ENCODE measurements at regions not wholly inside any gene's neighbourhood (a gene's known extent, or its start where the extent isn't known, plus 50 kb on each side); places are given as distances from the start of the nearest gene placed in this dataset.

DNA sequence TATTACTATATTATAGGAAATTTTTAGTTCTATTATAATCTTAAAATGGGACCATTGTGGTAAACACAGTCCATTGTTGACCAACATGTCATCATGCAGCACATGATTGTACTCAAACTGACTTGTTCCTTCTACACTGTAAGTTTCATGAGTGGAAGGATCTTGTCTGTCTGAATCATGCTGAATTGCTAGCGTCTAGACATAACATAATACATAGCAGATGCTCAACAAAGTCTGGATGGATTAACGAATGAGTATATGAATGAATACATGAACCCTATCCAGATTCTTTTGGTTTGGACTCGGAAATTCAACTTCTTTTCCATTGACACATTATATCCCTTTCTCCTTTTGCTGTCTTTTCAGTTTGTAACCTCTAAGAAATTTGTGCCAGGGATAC, 429.2 kb upstream of the SGCD start:
- TF ChIP-seq, protein P1, sequence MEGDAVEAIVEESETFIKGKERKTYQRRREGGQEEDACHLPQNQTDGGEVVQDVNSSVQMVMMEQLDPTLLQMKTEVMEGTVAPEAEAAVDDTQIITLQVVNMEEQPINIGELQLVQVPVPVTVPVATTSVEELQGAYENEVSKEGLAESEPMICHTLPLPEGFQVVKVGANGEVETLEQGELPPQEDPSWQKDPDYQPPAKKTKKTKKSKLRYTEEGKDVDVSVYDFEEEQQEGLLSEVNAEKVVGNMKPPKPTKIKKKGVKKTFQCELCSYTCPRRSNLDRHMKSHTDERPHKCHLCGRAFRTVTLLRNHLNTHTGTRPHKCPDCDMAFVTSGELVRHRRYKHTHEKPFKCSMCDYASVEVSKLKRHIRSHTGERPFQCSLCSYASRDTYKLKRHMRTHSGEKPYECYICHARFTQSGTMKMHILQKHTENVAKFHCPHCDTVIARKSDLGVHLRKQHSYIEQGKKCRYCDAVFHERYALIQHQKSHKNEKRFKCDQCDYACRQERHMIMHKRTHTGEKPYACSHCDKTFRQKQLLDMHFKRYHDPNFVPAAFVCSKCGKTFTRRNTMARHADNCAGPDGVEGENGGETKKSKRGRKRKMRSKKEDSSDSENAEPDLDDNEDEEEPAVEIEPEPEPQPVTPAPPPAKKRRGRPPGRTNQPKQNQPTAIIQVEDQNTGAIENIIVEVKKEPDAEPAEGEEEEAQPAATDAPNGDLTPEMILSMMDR (conservative IDR thresholded peaks at IDR 0.05; ENCODE audit: low read depth, low read length) = no peak

DNA sequence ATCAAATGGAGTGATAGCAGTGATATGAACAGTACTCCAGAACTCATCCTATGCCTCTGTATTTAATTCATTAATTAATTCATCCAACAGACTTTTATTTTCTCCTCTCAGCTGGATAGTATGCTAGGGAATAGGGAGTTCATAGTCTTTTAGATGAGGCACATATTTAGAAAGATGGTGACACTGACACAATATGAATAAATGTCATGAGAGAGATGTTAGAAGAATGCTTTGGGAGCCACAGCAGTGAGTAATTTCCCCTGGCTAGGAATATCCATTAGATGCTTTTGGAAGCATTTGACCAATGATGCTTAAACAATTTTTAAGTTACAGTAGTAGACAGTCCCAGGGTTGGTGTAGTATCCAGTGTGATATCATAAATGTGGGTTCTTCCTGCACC, 428.7 kb upstream of the SGCD start:
- DNase-seq (ENCODE audit: low read depth) = no peak
- H3K4me3 ChIP-seq (ENCODE audit: low read length) = no peak overlapping the region
- TF ChIP-seq, protein P1 (conservative IDR thresholded peaks at IDR 0.05; ENCODE audit: low read depth, low read length) = no peak

More for the DNA sequence above, 429.2 kb upstream of the SGCD start:
- no peak for DNase-seq (ENCODE audit: low read depth)
- no peak overlapping the region for H3K4me3 ChIP-seq (ENCODE audit: low read length)

DNA sequence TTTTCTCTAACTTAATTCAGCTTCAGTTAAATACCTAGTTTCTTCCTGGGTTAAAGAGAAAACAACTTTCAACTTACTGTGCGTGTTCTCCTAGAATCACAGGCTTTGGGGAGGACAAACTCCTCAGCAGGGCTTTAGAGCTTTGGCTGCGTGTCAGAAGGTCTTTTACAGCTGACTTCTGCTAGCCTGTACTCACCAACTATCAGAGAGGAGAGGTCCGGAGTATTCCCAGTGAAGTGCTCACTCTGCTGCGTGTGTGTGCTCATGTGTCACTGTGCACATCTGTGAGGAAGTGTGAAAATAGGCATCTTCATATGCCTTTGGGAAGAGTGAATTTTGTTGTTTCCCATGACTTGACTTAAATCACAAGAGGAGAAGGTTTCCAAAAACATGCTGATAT, 423.2 kb upstream of the SGCD start:
- H3K4me3 ChIP-seq (ENCODE audit: low read length) = no peak overlapping the region
- TF ChIP-seq, protein P1 (conservative IDR thresholded peaks at IDR 0.05; ENCODE audit: low read depth, low read length) = no peak
- DNase-seq (ENCODE audit: low read depth) = no peak

DNA sequence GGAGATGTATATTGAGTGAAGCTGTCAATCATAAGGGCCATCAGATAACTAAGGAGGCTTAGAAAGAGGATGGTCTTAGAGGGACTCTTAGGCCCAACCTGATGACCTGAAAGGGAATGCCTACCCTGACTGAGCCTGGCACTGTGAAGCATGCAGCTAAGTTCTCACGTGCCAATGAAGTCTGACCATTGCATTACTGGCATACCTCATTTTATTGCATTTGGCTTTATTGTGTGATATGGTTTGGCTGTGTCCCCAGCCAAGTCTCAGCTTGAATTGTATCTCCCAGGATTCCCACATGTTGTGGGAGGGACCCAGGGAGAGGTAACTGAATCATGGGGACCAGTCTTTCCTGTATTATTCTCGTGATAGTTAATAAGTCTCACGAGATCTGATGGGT, 421.6 kb upstream of the SGCD start:
- H3K4me3 ChIP-seq (ENCODE audit: low read length) = no peak overlapping the region
- TF ChIP-seq, protein P1 (conservative IDR thresholded peaks at IDR 0.05; ENCODE audit: low read depth, low read length) = no peak
- no peak for DNase-seq (ENCODE audit: low read depth)

DNA sequence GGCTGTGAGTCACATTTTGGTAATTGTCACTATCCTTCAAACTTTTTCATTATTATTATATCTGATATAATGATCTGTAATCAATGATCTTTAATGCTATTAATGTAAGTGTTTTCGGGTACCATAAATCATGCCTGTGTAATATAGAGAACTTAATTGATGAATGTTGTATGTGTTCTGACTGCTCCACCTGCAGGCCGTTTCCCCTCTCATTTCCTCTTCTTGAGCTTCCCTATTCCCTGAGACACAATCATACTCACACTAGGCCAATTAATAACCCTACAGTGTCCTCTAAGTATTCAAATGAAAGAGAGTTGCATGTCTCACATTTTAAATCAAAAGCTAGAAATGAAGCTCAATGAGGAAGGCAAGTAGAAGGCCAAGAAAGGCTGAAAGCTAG, 420.9 kb upstream of the SGCD start:
- TF ChIP-seq, protein P1 (conservative IDR thresholded peaks at IDR 0.05; ENCODE audit: low read depth, low read length) = no peak
- no peak for DNase-seq (ENCODE audit: low read depth)

DNA sequence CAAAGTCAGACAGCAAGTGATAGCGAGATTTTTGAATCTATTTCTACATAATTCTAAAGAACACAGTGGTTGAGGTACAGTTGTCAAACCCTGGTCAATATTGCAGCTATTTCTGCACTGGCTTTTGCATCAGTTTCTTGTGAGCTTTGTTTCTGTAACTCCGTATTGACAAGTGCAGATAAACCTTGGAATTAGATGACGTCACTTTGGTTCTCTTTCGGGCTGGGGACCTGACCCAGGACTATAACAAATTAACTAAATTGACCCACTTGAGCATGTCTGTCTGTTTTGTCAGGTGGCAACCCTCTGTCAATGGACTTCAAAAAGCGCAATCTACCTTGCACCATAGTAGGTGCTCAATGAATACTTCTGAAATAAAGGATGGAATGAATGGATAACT, 418.4 kb upstream of the SGCD start:
- H3K4me3 ChIP-seq (ENCODE audit: low read length) = no peak overlapping the region
- TF ChIP-seq, protein P1 (conservative IDR thresholded peaks at IDR 0.05; ENCODE audit: low read depth, low read length) = no peak
- no peak for DNase-seq (ENCODE audit: low read depth)

More for the DNA sequence above, 420.9 kb upstream of the SGCD start:
- H3K4me3 ChIP-seq (ENCODE audit: low read length) = no peak overlapping the region

DNA sequence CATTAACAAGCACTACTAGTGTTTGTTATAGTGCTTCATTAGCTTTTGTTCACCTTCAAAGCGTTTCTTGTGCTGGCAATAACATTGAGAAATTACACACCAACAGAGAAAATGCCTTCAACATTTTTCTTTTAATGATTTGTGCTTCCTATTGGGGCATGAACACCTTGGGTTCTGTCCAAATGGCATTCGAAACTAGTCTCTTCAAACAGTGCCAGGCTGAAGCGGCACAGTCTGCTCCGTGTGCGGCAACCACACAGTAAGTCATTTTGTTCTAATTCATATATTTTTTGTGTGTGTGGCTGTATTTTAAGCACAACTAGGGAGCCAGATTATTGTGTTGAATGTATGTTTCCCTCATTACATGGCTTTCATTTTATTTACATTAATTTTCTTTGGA, 414.7 kb upstream of the SGCD start:
- TF ChIP-seq, protein P1 (conservative IDR thresholded peaks at IDR 0.05; ENCODE audit: low read depth, low read length) = no peak
- DNase-seq (ENCODE audit: low read depth) = no peak

More for the DNA sequence above, 414.7 kb upstream of the SGCD start:
- H3K4me3 ChIP-seq (ENCODE audit: low read length) = no peak overlapping the region

Data from retinal pigment epithelial cell (primary cell).